GM19328 (cell line): ENCODE measurements at regions not wholly inside any gene's neighbourhood (a gene's known extent, or its start where the extent isn't known, plus 50 kb on each side); places are given as distances from the start of the nearest gene placed in this dataset.
A peak's percentile ranks its signal among the peaks of the same experiment; 100 is the strongest.

ENCODE experiments used
- ATAC-seq: cut with Tn5 transposase; IDR thresholded peaks from one replicate; pipeline ENCODE4 v1.9.1; 2021; ENCODE audit warnings: mild to moderate bottlenecking, moderate library complexity; ENCODE audit not compliant: unreplicated experiment

DNA sequence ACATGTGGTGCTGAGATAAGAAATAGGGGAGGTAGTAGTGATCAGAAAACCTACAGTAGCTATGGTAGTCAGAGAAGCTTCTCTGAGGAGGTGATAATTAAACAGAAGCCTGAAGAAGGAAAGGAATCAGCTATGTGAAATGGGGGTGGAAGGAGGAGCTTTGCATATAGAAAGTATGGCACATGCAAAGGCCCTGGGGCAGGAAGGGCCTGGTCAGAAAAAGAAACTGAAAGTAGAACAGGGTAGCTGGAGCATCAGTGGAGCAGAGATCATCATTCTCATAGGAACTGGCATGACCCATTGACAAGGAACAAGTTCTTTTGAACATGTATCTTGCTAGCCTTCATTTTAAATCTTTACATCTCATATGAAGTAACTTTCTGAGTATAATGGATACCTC, 80.7 kb upstream of the ADRA1B start:
- ATAC-seq: no peak

DNA sequence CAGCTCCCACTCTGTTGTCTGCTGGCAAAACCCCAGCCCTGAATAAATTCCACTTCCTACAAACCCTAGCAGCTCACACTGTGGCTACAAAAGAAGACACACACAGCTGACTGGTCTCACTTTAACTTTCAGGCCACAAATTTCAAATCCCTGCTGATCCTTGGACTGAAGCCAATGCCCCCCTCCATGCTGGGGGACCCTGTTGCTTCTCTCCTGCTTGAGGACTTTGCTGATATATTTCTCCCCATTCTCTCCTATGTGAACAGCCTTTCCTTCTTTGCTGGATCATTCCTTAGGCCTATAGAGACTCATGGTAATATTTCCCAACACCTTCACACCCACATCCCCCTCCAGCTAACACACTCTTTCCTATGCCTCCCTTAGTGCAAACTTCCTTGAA, 79.6 kb upstream of the ADRA1B start:
- ATAC-seq: no peak

DNA sequence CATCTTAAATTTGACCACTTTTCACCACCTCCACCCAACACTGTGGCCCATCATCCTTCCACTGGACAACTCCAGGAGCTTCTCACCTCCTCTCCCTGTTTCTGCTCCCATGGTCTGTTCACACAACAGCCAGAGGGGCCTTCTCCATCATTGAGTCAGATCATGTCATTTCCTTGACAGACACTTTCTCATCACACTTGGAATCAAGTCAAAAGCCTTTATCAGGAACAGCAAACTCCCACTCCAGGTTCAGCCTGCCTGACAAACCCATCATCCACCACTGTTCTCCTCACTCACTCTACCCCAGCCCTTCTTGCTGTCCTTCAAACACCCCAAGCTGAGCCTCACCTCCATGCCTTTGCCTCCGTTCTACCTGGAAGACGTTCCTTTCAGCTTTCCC, 78.4 kb upstream of the ADRA1B start:
- no peak for ATAC-seq

DNA sequence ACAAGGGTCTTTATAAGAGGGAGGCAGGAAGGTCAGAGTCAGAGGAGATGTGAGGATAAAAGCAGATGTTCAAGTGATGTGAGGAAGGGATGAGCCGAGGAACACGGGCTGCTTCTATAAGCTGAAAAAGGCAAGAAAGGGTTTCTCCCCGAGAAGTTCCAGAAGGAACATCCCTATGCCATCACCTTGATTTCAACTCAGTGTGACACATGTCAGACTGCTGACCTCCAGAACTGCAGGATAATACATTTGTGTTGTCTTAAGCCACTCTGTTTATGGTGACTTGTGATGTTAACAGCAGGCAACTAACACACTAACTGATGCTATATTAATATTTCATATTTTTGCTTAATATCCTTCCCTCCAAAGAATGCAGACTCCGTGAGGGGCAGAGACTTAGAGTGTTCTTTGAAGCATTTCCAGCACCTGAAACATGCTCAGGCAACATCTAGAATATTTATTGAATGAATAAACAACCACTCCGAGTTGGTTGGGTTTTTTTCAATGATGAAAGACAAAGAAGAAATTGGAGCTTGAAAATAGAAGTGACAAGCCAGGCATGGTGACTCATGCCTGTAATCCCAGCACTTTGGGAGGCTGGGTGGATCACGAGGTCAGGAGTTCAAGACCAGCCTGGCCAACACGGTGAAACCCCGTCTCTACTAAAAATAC, 77.6 kb upstream of the ADRA1B start:
- ATAC-seq: no peak

DNA sequence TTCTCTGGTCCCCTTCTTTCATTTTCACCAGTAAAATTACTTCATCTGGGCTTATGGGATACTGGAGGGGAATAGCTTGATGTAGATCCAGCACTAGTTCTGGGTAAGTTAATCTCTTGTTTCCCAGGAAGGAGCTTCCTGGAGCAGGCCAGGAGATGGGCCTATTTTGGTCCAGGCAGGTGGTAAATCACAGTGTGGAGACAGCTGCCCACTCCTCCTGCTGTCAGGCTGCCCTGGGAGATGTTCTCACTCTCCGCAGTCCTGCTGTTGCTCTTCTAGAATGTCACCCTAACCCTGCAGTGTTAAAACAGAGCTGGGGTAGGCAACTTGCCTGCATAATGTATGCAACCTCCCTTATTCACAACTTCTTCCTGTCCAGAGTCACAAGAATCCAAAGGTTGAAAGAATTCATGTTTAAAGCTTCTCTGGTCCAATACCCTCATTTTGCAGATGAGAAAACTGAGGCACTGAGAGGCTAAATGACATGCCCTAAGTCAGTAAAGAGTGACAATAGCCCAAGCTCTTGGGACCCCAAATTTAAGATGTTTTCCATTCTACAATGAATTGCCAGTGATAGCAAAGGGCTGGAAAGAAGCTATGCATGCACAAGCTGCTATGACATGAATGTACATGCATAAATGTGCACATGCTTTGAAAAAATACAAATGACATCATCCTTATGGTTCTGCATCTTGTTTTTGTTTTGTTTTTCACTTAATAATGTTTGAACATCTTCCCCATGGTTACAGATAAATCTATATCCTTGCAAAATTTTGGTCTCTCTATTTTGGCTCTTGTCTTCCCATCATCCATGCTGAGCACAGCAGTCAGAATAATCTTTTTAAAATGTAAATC, 71.8 kb upstream of the ADRA1B start:
- ATAC-seq: no peak

DNA sequence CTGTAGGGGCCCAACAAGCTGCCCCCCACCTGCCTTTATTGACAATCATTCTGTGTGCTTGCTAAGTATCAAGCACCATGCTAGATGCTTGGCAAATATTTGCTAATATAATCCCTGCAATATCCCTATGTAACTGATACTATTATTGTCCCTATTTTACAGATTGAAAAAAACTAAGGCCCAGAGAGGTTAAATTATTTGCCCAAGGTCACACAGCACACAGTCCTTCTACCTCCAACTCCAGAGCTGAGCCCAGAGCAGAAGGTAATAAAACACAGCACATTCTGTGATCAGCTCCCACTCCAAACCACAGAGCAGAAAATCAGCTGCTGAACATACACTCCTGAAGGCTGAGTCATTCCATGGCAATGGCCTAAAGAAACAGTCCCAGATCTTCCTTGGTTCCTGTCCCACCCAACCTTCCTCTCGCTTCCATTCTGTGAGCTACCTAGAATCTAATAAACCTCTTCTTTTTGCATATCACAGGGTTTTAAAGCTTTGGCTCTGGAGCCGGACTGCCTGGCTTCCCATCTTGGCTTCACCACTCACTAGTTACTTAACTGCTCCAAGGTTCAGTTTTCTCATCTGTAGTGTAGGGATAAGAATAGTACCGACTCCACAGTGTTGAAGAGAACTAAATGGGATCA, 66.7 kb upstream of the ADRA1B start:
- ATAC-seq: no peak

DNA sequence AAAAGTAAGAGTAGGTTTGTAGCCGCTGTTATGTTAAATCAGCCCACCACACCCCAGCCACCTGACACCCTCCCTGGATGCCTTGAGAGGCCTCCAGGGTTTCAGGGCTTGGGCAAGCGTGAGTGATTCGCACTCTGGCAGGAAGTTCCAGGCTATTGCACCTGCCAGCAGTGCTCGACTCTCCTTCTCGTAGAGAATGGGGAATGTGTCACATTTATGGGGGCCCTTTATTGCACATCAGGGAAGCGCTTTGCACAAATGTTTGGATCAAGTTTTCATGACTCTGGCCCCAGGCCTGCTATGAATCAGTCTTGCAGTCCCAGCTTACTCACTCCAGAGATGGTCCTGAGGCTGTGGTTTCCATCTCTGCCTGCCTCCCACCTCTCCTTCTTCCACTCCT, 66.1 kb upstream of the ADRA1B start:
- no peak for ATAC-seq

DNA sequence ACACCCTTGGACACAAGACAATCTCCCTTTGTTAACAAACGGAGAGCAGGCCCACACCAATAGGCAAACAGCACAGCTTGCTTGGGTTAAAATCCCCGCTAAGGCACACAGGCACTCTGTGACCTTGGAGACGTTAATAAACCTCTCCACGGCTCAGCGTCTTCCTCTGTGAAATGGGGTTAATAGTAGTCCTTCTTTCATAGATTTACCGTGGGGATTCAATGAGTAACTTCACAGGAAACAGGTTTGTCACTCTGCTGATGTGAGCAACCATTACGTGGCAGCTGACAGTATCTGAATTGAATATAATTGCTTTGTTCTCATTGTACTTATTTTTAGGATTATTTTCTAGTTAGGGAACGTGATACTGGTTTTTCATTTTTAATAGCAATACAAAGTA, 65.2 kb upstream of the ADRA1B start:
- ATAC-seq: no peak

DNA sequence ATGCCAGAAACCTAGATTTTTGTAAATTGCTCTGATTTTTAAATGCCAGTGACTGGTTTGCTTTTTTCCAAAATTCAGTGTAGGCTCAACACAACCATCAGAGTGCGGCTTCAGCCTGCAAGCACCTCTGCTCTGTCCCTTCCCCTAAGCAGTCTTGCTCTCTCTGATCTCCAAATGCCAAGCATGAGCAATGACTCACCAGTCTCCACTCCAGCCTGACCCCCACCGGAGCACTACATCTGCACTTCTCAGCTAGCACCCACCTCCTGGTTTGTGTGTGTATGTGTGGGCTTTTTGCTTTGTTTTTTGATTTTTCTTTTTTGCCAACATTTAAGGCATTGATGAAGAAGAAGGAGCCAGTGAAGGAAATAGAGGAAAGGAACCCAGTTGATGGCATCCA, 61.4 kb upstream of the ADRA1B start:
- ATAC-seq: no peak

DNA sequence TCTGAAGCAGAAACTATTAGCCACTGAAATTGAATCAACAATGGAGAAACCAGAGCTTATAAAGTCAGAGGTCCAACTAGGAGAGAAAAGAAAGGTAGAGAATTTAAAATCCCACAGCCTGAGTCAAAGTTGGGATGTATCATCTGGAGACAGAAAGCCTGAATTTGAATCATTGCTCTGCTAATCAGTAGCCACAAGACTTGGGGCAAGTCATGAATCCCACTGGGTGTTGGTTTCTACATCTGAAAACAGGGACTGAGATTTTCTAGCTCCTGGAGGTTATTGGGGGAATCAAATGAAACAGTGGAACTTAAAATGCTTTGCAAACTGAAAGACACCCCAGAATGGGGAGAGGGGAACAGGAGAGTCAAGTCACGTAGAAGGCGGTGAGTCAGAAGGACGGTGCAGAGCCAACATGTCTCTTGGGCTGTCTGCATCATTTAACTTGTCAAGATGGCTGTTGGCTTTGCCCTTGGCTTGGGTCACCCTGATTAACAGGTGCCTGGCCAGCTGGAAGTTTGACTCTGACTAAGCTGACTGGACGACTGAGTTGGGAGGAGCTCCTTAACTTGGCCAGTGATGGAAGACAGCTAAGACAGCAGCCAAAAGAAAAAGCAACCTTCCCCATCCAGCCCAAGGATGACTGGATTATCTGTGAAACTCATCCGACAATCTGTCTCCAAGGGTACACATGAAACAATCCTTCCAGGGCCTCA, 60.6 kb upstream of the ADRA1B start:
- ATAC-seq: no peak

DNA sequence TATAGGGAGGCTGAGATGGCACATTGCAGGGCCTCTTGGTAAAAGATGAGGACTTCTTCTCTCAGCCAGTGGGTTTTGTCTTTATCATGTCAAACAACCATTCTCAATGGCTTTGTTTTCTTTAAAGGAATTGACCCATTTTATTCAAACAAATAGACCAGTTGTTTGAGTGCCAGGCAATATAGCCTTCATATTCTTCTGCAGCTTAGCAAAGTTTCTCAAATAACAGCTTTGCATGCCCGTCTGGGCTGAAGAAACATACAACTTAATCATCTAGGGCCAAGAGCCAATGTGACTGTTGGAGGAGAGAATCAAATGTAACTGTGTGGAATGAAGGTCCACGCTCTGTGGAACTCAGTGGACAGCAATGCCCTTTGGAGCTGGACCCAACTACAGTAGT, 57.4 kb upstream of the ADRA1B start:
- ATAC-seq: no peak

DNA sequence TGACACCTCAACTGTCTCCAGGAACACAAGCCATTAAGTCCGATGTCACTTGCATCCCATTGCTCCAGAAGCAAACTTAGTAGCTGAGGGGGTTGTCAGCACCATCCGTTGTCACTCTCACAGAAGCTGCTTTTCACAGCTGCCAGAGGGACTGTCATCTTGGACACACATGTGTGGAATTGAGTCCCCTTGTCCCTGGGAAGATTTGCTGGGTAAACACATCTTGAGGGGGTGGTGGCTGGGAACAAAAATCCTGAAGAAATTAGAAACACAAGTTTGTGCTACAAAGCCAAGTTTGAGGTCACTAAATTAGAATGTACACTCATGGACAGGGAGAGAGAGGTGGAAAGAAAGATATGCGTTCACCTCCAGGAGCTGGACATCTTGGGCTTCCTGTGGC, 55.2 kb upstream of the ADRA1B start:
- ATAC-seq: no peak

DNA sequence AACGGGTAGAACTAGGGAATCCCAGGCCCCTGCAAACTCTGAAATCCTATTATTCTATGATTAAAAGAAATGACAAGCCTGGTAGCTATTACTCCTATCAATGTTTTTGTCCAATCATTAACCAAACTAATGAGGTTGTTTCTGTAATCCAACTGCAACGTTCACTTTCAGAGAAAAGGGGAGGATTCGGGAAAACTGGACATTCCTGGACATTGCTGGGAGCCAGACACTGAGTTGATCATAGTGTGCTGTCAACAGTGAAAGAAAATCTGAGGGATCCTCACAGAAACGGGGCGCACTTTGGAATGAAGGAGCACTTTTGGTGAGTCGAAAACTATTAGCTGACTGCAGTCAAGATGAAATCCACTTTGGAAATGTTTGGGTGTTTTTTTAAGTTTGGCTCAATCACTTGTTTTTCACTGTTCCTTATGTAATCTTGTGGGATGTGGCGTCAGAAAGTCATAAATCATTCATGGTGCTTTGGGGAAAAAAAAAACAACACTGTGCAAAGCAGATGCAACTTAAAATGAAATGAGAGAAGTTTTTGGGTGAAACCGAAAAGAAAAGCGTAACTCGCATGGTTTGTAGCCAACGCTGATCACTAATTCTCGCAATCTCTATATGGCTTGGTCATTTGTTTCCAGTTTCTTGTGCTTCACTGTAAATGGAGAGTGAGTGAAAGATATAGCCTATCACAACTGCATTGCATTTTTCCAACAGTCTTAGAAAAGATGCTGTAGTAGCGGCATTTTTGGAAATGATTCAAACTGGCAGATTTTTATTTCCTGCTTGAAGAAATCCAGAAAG, 51.2 kb upstream of the ADRA1B start:
- ATAC-seq: peak; percentile 64

DNA sequence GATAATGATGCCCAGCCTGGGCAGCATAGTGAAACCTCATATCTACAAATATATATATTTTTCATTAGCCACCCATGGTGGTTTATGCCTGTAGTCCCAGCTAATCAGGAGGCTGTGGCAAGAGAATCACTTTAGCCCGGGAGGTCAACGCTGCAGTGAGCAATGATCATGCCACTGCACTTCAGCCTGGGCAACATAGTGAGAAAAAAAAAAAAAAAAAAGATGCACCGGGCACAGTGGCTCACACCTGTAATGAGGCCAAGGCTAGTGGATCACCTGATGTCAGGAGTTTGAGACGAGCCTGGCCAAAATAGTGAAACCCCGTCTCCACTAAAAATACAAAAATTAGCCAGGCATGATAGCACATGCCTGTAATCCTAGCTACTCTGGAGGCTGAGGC, 50.2 kb upstream of the ADRA1B start:
- no peak for ATAC-seq
